Sigmoid colon (tissue), 4 donors: ENCODE measurements at regions not wholly inside any gene's neighbourhood (a gene's known extent, or its start where the extent isn't known, plus 50 kb on each side); places are given as distances from the start of the nearest gene placed in this dataset.
"Not testable (repeated sequence)": the region's sequence is repeated elsewhere in the genome, so short reads cannot be mapped to it uniquely, and the experiment has no call there.

ENCODE experiments used
- EP300 ChIP-seq, 4 donors: sonication (generic); formaldehyde crosslinking; IDR thresholded peaks; one replicate each; pipeline ENCODE4 v1.6.1; 2017; ENCODE audit warnings: antibody characterized with exemption in 4 of 4
- POLR2AphosphoS5 ChIP-seq, 4 donors: sonication (generic); formaldehyde crosslinking; IDR thresholded peaks; one replicate each; pipeline ENCODE4 v1.6.1; 2017; ENCODE audit warnings: antibody characterized with exemption in 4 of 4
- TF ChIP-seq, protein P1 (sequence below), 4 experiments: fragments of 450-650 bp in 3 of 4; fragments of 200-600 bp in 1 of 4; IDR thresholded peaks; one replicate each; pipeline ENCODE4 v1.5.1; 2016 to 2019; ENCODE audit warnings: antibody characterized with exemption in 4 of 4, mild to moderate bottlenecking in 3 of 4, moderate library complexity in 2 of 4

DNA sequence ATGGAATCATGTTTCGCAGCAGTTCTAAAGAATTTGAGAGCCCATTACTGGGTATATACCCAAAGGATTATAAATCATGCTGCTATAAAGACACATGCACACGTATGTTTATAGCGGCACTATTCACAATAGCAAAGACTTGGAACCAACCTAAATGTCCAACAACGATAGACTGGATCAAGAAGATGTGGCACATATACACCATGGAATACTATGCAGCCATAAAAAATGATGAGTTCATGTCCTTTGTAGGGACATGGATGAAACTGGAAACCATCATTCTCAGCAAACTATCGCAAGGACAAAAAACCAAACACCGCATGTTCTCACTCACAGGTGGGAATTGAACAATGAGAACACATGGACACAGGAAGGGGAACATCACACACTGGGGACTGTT is 106.1 kb downstream of the NAV1 start:
- TF ChIP-seq, protein P1, sequence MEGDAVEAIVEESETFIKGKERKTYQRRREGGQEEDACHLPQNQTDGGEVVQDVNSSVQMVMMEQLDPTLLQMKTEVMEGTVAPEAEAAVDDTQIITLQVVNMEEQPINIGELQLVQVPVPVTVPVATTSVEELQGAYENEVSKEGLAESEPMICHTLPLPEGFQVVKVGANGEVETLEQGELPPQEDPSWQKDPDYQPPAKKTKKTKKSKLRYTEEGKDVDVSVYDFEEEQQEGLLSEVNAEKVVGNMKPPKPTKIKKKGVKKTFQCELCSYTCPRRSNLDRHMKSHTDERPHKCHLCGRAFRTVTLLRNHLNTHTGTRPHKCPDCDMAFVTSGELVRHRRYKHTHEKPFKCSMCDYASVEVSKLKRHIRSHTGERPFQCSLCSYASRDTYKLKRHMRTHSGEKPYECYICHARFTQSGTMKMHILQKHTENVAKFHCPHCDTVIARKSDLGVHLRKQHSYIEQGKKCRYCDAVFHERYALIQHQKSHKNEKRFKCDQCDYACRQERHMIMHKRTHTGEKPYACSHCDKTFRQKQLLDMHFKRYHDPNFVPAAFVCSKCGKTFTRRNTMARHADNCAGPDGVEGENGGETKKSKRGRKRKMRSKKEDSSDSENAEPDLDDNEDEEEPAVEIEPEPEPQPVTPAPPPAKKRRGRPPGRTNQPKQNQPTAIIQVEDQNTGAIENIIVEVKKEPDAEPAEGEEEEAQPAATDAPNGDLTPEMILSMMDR (IDR thresholded peaks at IDR 0.05), result not testable (repeated sequence)
- not testable (repeated sequence) for TF ChIP-seq EP300, POLR2AphosphoS5 (IDR thresholded peaks at IDR 0.05)
